Activated CD8-positive, alpha-beta memory T cell treated with anti-CD3 and anti-CD28 coated beads, Interleukin-2, amount 50 U/mL, for 1 hour (primary cell): ENCODE measurements at regions not wholly inside any gene's neighbourhood (a gene's known extent, or its start where the extent isn't known, plus 50 kb on each side); places are given as distances from the start of the nearest gene placed in this dataset.
"Not testable (repeated sequence)": the region's sequence is repeated elsewhere in the genome, so short reads cannot be mapped to it uniquely, and the experiment has no call there.

Experiments
- DNase-seq: peaks from one replicate; pipeline ENCODE4 v3.0.0-alpha.2; 2020; ENCODE audit errors: extremely low read depth

DNA sequence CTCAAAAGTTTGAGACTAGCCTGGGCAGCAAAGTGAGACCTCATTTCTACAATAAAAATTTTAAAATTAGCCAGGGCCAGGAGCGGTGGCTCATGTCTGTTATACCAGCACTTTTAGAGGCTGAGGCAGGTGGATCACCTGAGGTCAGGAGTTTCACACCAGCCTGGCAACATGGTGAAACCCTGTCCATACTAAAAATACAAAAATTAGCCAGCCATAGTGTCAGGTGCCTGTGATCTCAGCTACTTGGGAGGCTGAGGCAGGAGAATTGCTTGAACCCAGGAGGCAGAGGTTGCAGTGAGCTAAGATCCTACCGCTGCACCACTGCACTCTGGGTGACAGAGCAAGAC lies 85.1 kb upstream of the MAP4 start:
- not testable (repeated sequence) for DNase-seq

DNA sequence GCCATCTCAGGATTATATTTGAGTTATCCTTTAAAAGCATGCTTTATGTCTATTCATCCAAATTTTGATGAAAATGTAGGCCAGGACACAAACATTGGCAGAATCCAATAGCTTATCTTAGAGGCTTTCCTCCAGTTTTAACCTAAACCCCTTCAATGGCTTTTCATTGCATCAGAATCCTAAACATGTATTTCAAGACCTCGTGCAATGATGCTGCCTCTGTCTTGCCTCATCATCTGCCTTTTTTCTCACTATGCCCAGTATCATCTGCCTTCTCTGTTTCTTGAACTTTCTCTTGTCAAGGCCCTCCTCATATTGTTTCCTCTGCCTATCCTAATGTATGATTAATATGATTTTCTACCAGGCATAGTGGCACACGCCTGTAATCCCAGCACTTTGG lies 76.1 kb upstream of the MAP4 start:
- DNase-seq = no peak

GRCh38 chr3:48090166-48090939 lies 74.1 kb upstream of the MAP4 start:
- DNase-seq = no peak

GRCh38 chr3:48088749-48089466 lies 72.7 kb upstream of the MAP4 start:
- DNase-seq = peak; percentile 75

- no peak for DNase-seq
Measured at GRCh38 chr3:48088056-48088748, 72.0 kb upstream of the MAP4 start.

- DNase-seq = no peak
Measured at GRCh38 chr3:48086705-48087104, 70.5 kb upstream of the MAP4 start.

GRCh38 chr3:48084929-48085328 lies 68.7 kb upstream of the MAP4 start:
- DNase-seq = no peak

GRCh38 chr3:48084170-48084569 lies 68.0 kb upstream of the MAP4 start:
- no peak for DNase-seq

GRCh38 chr3:48082580-48083184 lies 66.5 kb upstream of the MAP4 start:
- no peak for DNase-seq

- no peak for DNase-seq
Measured at GRCh38 chr3:48077815-48078214, 61.6 kb upstream of the MAP4 start.

GRCh38 chr3:48070030-48070429 lies 53.8 kb upstream of the MAP4 start:
- DNase-seq = no peak

GRCh38 chr3:48069339-48069738 lies 53.1 kb upstream of the MAP4 start:
- DNase-seq = no peak

DNA sequence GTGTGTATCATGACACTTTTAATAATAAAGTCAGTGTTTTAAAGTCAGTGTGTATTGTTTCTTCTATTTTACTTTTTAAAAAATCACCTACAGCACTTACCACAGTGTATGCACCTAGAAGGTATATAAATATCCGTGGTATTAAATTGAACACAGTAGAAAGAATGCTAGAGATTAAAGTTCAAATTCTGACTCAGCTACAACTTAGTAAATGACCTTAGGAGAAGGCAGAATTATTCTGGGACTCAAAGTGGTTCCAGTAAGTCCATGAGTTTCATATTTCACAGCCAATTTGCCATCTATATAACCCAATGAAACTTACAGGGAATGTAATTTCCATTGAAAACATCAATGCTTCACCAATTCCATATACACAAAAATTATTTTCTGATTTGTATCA lies 52.7 kb upstream of the MAP4 start:
- no peak for DNase-seq

DNA sequence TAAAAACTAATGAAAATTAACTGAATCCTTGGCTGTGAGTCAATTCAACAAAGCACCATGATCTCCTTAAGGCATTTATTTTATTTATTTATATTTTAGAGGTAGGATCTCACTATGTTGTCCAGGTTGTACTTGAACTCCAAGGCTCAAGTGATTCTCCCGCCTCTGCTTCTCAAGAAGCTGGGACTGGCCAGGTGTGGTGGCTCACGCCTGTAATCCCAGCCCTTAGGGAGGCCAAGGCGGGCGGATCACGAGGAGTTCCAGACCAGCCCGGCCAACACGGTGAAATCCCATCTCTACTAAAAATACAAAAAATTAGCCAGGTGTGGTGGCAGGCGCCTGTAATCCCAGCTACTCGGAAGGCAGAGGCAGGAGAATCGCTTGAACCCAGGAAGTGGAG lies 52.1 kb upstream of the MAP4 start:
- DNase-seq = not testable (repeated sequence)

- no peak for DNase-seq
Measured at GRCh38 chr3:48067271-48067670, 51.1 kb upstream of the MAP4 start.
